Small intestine (tissue), 7 donors: ENCODE measurements at regions not wholly inside any gene's neighbourhood (a gene's known extent, or its start where the extent isn't known, plus 50 kb on each side); places are given as distances from the start of the nearest gene placed in this dataset.
"Not testable (repeated sequence)": the region's sequence is repeated elsewhere in the genome, so short reads cannot be mapped to it uniquely, and the experiment has no call there.

Experiments
- DNase-seq, 2 donors: peaks; one replicate each; pipeline versions ENCODE4 v3.0.0 to v3.0.0-alpha.2; 2013
- FAIRE-seq: peaks from 2 replicates; lab custom pipeline; 2012; peaks lifted over from hg19 to GRCh38; lab: Jason Lieb, UNC
- H3K27ac ChIP-seq, 3 donors: one replicate each; pipeline ENCODE4 v1.5.1; 2013; ENCODE audit warnings: low read length in 2 of 3, mild to moderate bottlenecking in 2 of 3, control low read depth in 1 of 3, inconsistent platforms in 1 of 3, low read depth in 1 of 3, moderate library complexity in 1 of 3
- H3K27me3 ChIP-seq, 3 donors: one replicate each; pipeline ENCODE4 v1.6.1; 2013; ENCODE audit warnings: low read length in 3 of 3, inconsistent platforms in 1 of 3; ENCODE audit not compliant: control insufficient read depth in 3 of 3, insufficient read depth in 3 of 3
- H3K36me3 ChIP-seq, 3 donors: one replicate each; pipeline ENCODE4 v1.6.1; 2013; ENCODE audit warnings: low read length in 3 of 3, inconsistent platforms in 1 of 3, low read depth in 1 of 3, mild to moderate bottlenecking in 1 of 3, moderate library complexity in 1 of 3; ENCODE audit not compliant: control insufficient read depth in 3 of 3, insufficient read depth in 2 of 3
- H3K4me1 ChIP-seq, 3 donors: one replicate each; pipeline ENCODE4 v1.6.1; 2013; ENCODE audit warnings: low read length in 2 of 3, inconsistent platforms in 1 of 3, low read depth in 1 of 3, mild to moderate bottlenecking in 1 of 3, moderate library complexity in 1 of 3; ENCODE audit not compliant: control insufficient read depth in 3 of 3, insufficient read depth in 2 of 3
- H3K4me3 ChIP-seq, 3 donors: one replicate each; pipeline ENCODE4 v1.5.1; 2013; ENCODE audit warnings: low read length in 3 of 3, control low read depth in 1 of 3, inconsistent platforms in 1 of 3, low read depth in 1 of 3, mild to moderate bottlenecking in 1 of 3, moderate library complexity in 1 of 3
- H3K9me3 ChIP-seq, 2 donors: one replicate each; pipeline ENCODE4 v1.6.1; 2013; ENCODE audit warnings: low read depth in 1 of 2, low read length in 1 of 2; ENCODE audit not compliant: control insufficient read depth in 2 of 2, insufficient read depth in 1 of 2
- WGBS, 3 donors: extraction: QIAGEN DNeasy Blood & Tissue Kit; methylation state at CpG; one replicate each; pipeline ENCODE4 v1.1.7; 2013; 5-methylcytosine and 5-hydroxymethylcytosine counted together
- donor health status: healthy with polysubstance abuse.
- donor health status: control.
- donor health status: control.
- donor health status: Bipolar disorder and iron deficiency.
- donor health status: healthy.

GRCh38 chr5:130652176-130652575 lies 512.9 kb downstream of the HINT1 start:
- H3K27me3 ChIP-seq = no peaks in the 10 kb centered on the region
- FAIRE-seq (no peak), DNase-seq (no peak)
- H3K4me1 ChIP-seq = no peaks in the 10 kb centered on the region
- no peaks in the 10 kb centered on the region for H3K36me3 ChIP-seq
- no peak overlapping the region for H3K4me3 ChIP-seq
- WGBS, 3 donors = 38 to 57% (median 49%) methylated on average over 2 of the region's 2 CpGs
- H3K9me3 ChIP-seq = no peaks in the 10 kb centered on the region
- no peak overlapping the region for H3K27ac ChIP-seq

- no peaks in the 10 kb centered on the region for H3K36me3 ChIP-seq
- FAIRE-seq = no peak
- 44 to 87% (median 67%) methylated on average over 1 of the region's 1 CpG for WGBS, 3 donors
- no peaks in the 10 kb centered on the region for H3K9me3 ChIP-seq
- H3K27ac ChIP-seq = no peak overlapping the region
- no peak for DNase-seq
- H3K4me3 ChIP-seq = no peak overlapping the region
- no peaks in the 10 kb centered on the region for H3K27me3 ChIP-seq
- H3K4me1 ChIP-seq = no peaks in the 10 kb centered on the region
Observed at GRCh38 chr5:130651440-130651839, 513.6 kb downstream of the HINT1 start.

- DNase-seq (no peak), FAIRE-seq (no peak)
- H3K27me3 ChIP-seq = no peaks in the 10 kb centered on the region
- H3K4me3 ChIP-seq = no peak overlapping the region
- WGBS, 3 donors = 86 to 94% (median 91%) methylated on average over 5 of the region's 5 CpGs
- no peaks in the 10 kb centered on the region for H3K4me1 ChIP-seq
- H3K27ac ChIP-seq = no peak overlapping the region
- peaks cover 0 to 27% of the 10 kb centered on the region in 2 donors for H3K9me3 ChIP-seq
- no peaks in the 10 kb centered on the region for H3K36me3 ChIP-seq
Observed at GRCh38 chr5:130643321-130643720, 521.7 kb downstream of the HINT1 start.

GRCh38 chr5:130642461-130642860 lies 522.6 kb downstream of the HINT1 start:
- Histone ChIP-seq H3K36me3 (no peaks in the 10 kb centered on the region), H3K27me3 (no peaks in the 10 kb centered on the region), H3K4me1 (no peaks in the 10 kb centered on the region), H3K4me3 (no peak overlapping the region), H3K9me3 (peaks cover 0 to 27% of the 10 kb centered on the region in 2 donors), H3K27ac (no peak overlapping the region)
- 43 to 75% (median 63%) methylated on average over 2 of the region's 2 CpGs for WGBS, 3 donors
- FAIRE-seq (no peak), DNase-seq (no peak)

- H3K36me3 ChIP-seq = no peaks in the 10 kb centered on the region
Observed at GRCh38 chr5:130627145-130627544, 537.9 kb downstream of the HINT1 start.

GRCh38 chr5:130624805-130625204 lies 540.3 kb downstream of the HINT1 start:
- DNase-seq (no peak), FAIRE-seq (no peak)
- Histone ChIP-seq H3K27me3 (no peaks in the 10 kb centered on the region), H3K4me1 (no peaks in the 10 kb centered on the region), H3K36me3 (no peaks in the 10 kb centered on the region), H3K4me3 (no peak overlapping the region), H3K27ac (no peak overlapping the region), H3K9me3 (no peaks in the 10 kb centered on the region)

More at GRCh38 chr5:130627145-130627544, 537.9 kb downstream of the HINT1 start:
- H3K27me3 ChIP-seq = no peaks in the 10 kb centered on the region
- H3K9me3 ChIP-seq = no peaks in the 10 kb centered on the region
- H3K4me3 ChIP-seq = no peak overlapping the region
- no peaks in the 10 kb centered on the region for H3K4me1 ChIP-seq
- no peak for DNase-seq
- no peak overlapping the region for H3K27ac ChIP-seq
- FAIRE-seq = no peak

- FAIRE-seq (no peak), DNase-seq (no peak)
- Histone ChIP-seq H3K27me3 (no peaks in the 10 kb centered on the region), H3K4me1 (no peaks in the 10 kb centered on the region), H3K4me3 (no peak overlapping the region), H3K27ac (no peak overlapping the region), H3K36me3 (no peaks in the 10 kb centered on the region), H3K9me3 (peaks cover 0 to 3% of the 10 kb centered on the region in 2 donors)
- 79 to 90% (median 80%) methylated on average over 2 of the region's 2 CpGs for WGBS, 3 donors
Observed at GRCh38 chr5:130616161-130616560, 548.9 kb downstream of the HINT1 start.

- Histone ChIP-seq H3K27me3 (no peaks in the 10 kb centered on the region), H3K36me3 (no peaks in the 10 kb centered on the region), H3K4me3 (no peak overlapping the region), H3K9me3 (no peaks in the 10 kb centered on the region), H3K4me1 (no peaks in the 10 kb centered on the region), H3K27ac (no peak overlapping the region)
- DNase-seq (no peak), FAIRE-seq (no peak)
Observed at GRCh38 chr5:130605234-130605633, 559.8 kb downstream of the HINT1 start.

- not testable (repeated sequence) for H3K27me3 ChIP-seq, H3K9me3 ChIP-seq, H3K36me3 ChIP-seq, DNase-seq, H3K27ac ChIP-seq, FAIRE-seq, H3K4me1 ChIP-seq, H3K4me3 ChIP-seq
- 84 to 87% (median 86%) methylated on average over 25 of the region's 25 CpGs for WGBS, 3 donors
Observed at GRCh38 chr5:130596647-130597046, 568.4 kb downstream of the HINT1 start.
